HG02588 (cell line): ENCODE measurements at regions not wholly inside any gene's neighbourhood (a gene's known extent, or its start where the extent isn't known, plus 50 kb on each side); places are given as distances from the start of the nearest gene placed in this dataset.
"Not testable (repeated sequence)": the region's sequence is repeated elsewhere in the genome, so short reads cannot be mapped to it uniquely, and the experiment has no call there.

Experiments used
- ATAC-seq: cut with Tn5 transposase; IDR thresholded peaks from one replicate; pipeline ENCODE4 v1.9.1; 2021; ENCODE audit warnings: mild to moderate bottlenecking, moderate library complexity; ENCODE audit not compliant: unreplicated experiment

- no peak for ATAC-seq
Measured at GRCh38 chr10:52368725-52369124, 54.6 kb downstream of the DKK1 start.

- not testable (repeated sequence) for ATAC-seq
Measured at GRCh38 chr10:52374207-52374606, 60.1 kb downstream of the DKK1 start.

GRCh38 chr10:52376694-52377354 is 62.7 kb downstream of the DKK1 start:
- ATAC-seq, result no peak

- no peak for ATAC-seq
Measured at GRCh38 chr10:52378124-52378523, 64.0 kb downstream of the DKK1 start.

- ATAC-seq, result no peak
Measured at GRCh38 chr10:52379287-52379686, 65.2 kb downstream of the DKK1 start.

GRCh38 chr10:52383088-52383487 is 69.0 kb downstream of the DKK1 start:
- no peak for ATAC-seq

GRCh38 chr10:52387744-52388143 is 73.7 kb downstream of the DKK1 start:
- ATAC-seq, result no peak

GRCh38 chr10:52390388-52390787 is 76.3 kb downstream of the DKK1 start:
- no peak for ATAC-seq

GRCh38 chr10:52391927-52392602 is 78.0 kb downstream of the DKK1 start:
- no peak for ATAC-seq

- no peak for ATAC-seq
Measured at GRCh38 chr10:52394246-52394645, 80.2 kb downstream of the DKK1 start.

- ATAC-seq, result no peak
Measured at GRCh38 chr10:52400562-52400961, 86.5 kb downstream of the DKK1 start.

- not testable (repeated sequence) for ATAC-seq
Measured at GRCh38 chr10:52403801-52404200, 89.7 kb downstream of the DKK1 start.

- ATAC-seq, result no peak
Measured at GRCh38 chr10:52409195-52409594, 95.1 kb downstream of the DKK1 start.

- ATAC-seq, result no peak
Measured at GRCh38 chr10:52409928-52410327, 95.8 kb downstream of the DKK1 start.

- ATAC-seq, result no peak
Measured at GRCh38 chr10:52410916-52411315, 96.8 kb downstream of the DKK1 start.

- ATAC-seq, result no peak
Measured at GRCh38 chr10:52419281-52419680, 105.2 kb downstream of the DKK1 start.

GRCh38 chr10:52420656-52421055 is 106.6 kb downstream of the DKK1 start:
- no peak for ATAC-seq

- no peak for ATAC-seq
Measured at GRCh38 chr10:52423369-52423768, 109.3 kb downstream of the DKK1 start.

GRCh38 chr10:52424341-52424740 is 110.3 kb downstream of the DKK1 start:
- no peak for ATAC-seq

GRCh38 chr10:52434734-52435133 is 120.7 kb downstream of the DKK1 start:
- ATAC-seq, result no peak

- no peak for ATAC-seq
Measured at GRCh38 chr10:52436664-52437063, 122.6 kb downstream of the DKK1 start.

GRCh38 chr10:52437205-52437646 is 123.1 kb downstream of the DKK1 start:
- peak; percentile 72 for ATAC-seq

GRCh38 chr10:52438119-52438518 is 124.0 kb downstream of the DKK1 start:
- ATAC-seq, result no peak
